ENCODE measurements at regions not wholly inside any gene's neighbourhood (a gene's known extent, or its start where the extent isn't known, plus 50 kb on each side); places are given as distances from the start of the nearest gene placed in this dataset.

DNA sequence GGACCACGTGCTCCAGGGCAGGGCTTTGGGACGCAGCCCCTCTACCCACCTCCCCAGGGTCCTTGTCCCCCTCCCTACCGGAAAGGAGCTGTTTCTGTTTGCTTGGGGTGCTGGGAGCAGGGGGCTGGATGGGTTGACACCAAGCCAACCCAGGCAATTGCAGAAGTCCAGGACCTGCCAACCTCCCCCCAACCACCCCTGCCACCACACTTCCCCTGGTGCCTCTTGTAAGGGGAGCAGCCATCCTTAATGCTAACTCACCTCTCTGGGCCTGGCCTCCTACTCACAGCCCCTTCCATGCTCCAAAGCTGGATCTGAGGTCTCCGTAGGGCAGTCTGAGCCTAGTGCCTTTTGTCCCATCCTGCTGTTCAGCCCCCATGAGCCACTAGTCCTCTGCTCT, 631.9 kb downstream of the BCOR start:
- no peak overlapping the region for H2AK5ac ChIP-seq (ENCODE audit: insufficient read length, low read length)
- H4K5ac ChIP-seq (ENCODE audit: insufficient read length, low read depth, low read length) = no peak overlapping the region
- no peak overlapping the region for H2AFZ ChIP-seq (ENCODE audit: low read length)
- H3K18ac ChIP-seq (ENCODE audit: insufficient read length, low read depth, low read length) = no peak overlapping the region
- H3K4me3 Mint-ChIP-seq = no peak overlapping the region
- H3K23ac ChIP-seq (ENCODE audit: insufficient read length, low read depth, low read length) = no peak overlapping the region
- no peak overlapping the region for H4K91ac ChIP-seq (ENCODE audit: insufficient read length, low read depth, low read length)
- WGBS (ENCODE audit: extremely low coverage, insufficient read length, low lambda C conversion rate) = no CpG with 5 or more reads among the region's 4 CpGs
- no peaks in the 10 kb centered on the region for H4K20me1 ChIP-seq (ENCODE audit: control insufficient read depth, insufficient read depth, insufficient read length)
- H3K79me1 ChIP-seq (ENCODE audit: insufficient read depth, low read depth, low read length, poor library complexity, severe bottlenecking) = no peaks in the 10 kb centered on the region
- H3K27ac Mint-ChIP-seq = no peak overlapping the region
- peaks cover 11% of the 10 kb centered on the region; the same call in 1 of the 2 replicates for H3K27me3 Mint-ChIP-seq (ENCODE audit: low read depth)
- no peak overlapping the region for H4K8ac ChIP-seq (replicated peaks; ENCODE audit: insufficient read length, low read depth, low read length)
- no peak overlapping the region for H3K56ac ChIP-seq (ENCODE audit: insufficient read length, low read depth, low read length)
- H3K9me3 Mint-ChIP-seq = peaks cover 61 to 64% of the 10 kb centered on the region in 2 experiments
- H3K36me3 Mint-ChIP-seq (ENCODE audit: insufficient read depth in 1 of 3, low read depth in 3 of 3) = peaks cover 0 to 12% (median 11%) of the 10 kb centered on the region in 3 experiments; a peak in 5 of 7 replicates
- H3K4ac ChIP-seq (ENCODE audit: low read depth, low read length) = no peak overlapping the region
- no peaks in the 10 kb centered on the region for H3K23me2 ChIP-seq (ENCODE audit: insufficient read length, low read depth, low read length, poor library complexity, severe bottlenecking)
- H3K4me1 ChIP-seq (ENCODE audit: insufficient read depth, low read length) = no peaks in the 10 kb centered on the region
- no peaks in the 10 kb centered on the region for H3K27me3 ChIP-seq (ENCODE audit: insufficient read depth, low read length)
- H2BK20ac ChIP-seq (ENCODE audit: low read depth, low read length, poor library complexity, severe bottlenecking) = no peak overlapping the region
- H3T11ph ChIP-seq (ENCODE audit: low read length) = no peak overlapping the region
- no peak overlapping the region for H3K9ac ChIP-seq (ENCODE audit: extremely low read depth, insufficient read length, low read length)
- no peak overlapping the region; the same call in 1 of the 2 replicates for H3K14ac ChIP-seq (ENCODE audit: insufficient read depth, low read length)
- H3K9me3 ChIP-seq (ENCODE audit: control insufficient read depth, low read depth, low read length) = no peaks in the 10 kb centered on the region
- H3K4me1 Mint-ChIP-seq = no peaks in the 10 kb centered on the region
- no peaks in the 10 kb centered on the region for H3K79me2 ChIP-seq (ENCODE audit: insufficient read depth, low read length)
- TF ChIP-seq, protein P1, sequence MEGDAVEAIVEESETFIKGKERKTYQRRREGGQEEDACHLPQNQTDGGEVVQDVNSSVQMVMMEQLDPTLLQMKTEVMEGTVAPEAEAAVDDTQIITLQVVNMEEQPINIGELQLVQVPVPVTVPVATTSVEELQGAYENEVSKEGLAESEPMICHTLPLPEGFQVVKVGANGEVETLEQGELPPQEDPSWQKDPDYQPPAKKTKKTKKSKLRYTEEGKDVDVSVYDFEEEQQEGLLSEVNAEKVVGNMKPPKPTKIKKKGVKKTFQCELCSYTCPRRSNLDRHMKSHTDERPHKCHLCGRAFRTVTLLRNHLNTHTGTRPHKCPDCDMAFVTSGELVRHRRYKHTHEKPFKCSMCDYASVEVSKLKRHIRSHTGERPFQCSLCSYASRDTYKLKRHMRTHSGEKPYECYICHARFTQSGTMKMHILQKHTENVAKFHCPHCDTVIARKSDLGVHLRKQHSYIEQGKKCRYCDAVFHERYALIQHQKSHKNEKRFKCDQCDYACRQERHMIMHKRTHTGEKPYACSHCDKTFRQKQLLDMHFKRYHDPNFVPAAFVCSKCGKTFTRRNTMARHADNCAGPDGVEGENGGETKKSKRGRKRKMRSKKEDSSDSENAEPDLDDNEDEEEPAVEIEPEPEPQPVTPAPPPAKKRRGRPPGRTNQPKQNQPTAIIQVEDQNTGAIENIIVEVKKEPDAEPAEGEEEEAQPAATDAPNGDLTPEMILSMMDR (conservative IDR thresholded peaks at IDR 0.05) = no peak
- H2BK15ac ChIP-seq (ENCODE audit: low read depth, low read length) = no peak overlapping the region
- no peak overlapping the region for H2BK120ac ChIP-seq (ENCODE audit: low read depth, low read length, poor library complexity, severe bottlenecking)
- no peak for DNase-seq
- H3K4me2 ChIP-seq (ENCODE audit: insufficient read depth, insufficient read length, low read length) = no peak overlapping the region
- H3K27ac ChIP-seq (ENCODE audit: insufficient read length, low read depth, low read length) = no peak overlapping the region
- no peak overlapping the region for H2BK5ac ChIP-seq (ENCODE audit: insufficient read length, low read length)
- H2BK12ac ChIP-seq (ENCODE audit: insufficient read length, low read depth, low read length) = no peak overlapping the region

Measured in H9 (cell line).